HG02852 (cell line): ENCODE measurements at regions not wholly inside any gene's neighbourhood (a gene's known extent, or its start where the extent isn't known, plus 50 kb on each side); places are given as distances from the start of the nearest gene placed in this dataset.
"Not testable (repeated sequence)": the region's sequence is repeated elsewhere in the genome, so short reads cannot be mapped to it uniquely, and the experiment has no call there.

Experiments used
- ATAC-seq: cut with Tn5 transposase; IDR thresholded peaks from one replicate; pipeline ENCODE4 v1.9.1; 2021; ENCODE audit warnings: mild to moderate bottlenecking, moderate library complexity; ENCODE audit not compliant: unreplicated experiment

DNA sequence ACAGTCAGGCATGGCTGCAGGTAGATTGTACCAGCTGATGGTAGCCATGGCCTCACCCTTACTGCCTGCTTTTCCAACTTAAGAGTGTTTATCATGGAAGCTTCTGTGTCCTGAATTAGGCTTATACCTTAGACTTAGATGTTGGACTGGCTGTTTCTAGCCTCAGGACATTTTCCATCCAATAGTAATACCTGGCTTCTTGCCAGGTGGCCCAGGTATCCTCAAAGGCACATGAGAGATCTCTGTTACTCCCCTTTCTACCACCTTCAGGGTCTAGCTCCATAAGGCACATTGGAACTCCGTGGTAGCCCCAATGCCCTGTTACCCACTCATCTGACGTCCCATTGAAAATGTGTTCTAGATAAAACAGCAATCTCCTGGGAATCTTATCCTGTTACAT, 407.5 kb downstream of the SPRY2 start:
- ATAC-seq = no peak

- ATAC-seq = no peak
Observed at GRCh38 chr13:79932556-79932955, 408.4 kb downstream of the SPRY2 start.

GRCh38 chr13:79923973-79924556, 416.9 kb downstream of the SPRY2 start:
- not testable (repeated sequence) for ATAC-seq

- no peak for ATAC-seq
Observed at GRCh38 chr13:79919091-79919490, 421.8 kb downstream of the SPRY2 start.

- ATAC-seq = no peak
Observed at GRCh38 chr13:79918620-79919019, 422.3 kb downstream of the SPRY2 start.

GRCh38 chr13:79917628-79918027, 423.3 kb downstream of the SPRY2 start:
- no peak for ATAC-seq

GRCh38 chr13:79915114-79915811, 425.7 kb downstream of the SPRY2 start:
- ATAC-seq = no peak

DNA sequence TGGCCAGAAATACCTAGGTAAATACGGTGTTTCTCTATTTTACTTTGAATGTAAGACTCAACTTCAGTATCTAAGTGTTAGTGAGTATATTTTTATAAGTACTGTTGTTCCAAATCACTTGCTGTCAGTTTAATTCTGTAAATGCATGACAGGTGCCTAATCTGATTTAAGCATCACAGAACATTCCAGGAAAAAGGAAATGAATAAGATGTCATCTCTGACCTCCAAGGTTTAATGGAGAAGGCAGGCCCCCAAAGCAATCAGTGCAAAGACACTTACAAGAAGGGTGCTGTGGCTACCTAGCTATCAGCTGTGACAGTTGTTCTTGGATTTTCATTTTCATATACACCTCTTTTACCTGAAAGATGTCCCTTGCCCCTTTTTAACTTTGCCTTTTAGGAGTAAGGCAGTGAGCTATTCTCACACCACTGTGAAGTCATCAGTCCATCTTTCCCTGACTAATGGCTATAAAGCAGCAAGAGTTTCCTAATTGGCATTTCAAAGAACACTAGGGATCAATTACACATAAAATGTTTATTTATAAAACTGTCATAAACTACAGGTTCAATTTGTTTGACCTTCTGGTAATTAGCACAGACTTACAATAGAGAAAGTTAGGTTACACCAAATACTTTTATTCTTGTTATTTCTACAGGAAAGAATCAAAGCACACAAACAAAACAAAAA, 427.6 kb downstream of the SPRY2 start:
- no peak for ATAC-seq

DNA sequence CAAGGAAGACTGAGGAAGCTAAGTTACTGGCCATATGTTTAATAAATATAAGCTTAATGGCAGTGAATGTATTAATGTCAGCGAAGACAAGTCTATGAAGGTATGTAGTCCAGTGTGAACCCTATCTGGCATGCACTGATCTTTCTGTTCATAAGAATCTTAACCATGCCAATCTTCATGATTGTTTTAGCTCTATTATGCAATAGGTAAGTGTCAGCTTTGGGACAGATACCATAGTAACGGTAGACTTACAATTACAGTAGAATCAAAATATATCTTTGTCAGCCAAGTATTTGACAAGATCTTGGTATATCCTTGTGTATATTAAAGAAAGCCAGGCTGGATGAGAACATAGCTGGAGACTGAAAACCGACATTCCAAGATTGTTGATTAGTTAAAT, 428.5 kb downstream of the SPRY2 start:
- ATAC-seq = no peak

DNA sequence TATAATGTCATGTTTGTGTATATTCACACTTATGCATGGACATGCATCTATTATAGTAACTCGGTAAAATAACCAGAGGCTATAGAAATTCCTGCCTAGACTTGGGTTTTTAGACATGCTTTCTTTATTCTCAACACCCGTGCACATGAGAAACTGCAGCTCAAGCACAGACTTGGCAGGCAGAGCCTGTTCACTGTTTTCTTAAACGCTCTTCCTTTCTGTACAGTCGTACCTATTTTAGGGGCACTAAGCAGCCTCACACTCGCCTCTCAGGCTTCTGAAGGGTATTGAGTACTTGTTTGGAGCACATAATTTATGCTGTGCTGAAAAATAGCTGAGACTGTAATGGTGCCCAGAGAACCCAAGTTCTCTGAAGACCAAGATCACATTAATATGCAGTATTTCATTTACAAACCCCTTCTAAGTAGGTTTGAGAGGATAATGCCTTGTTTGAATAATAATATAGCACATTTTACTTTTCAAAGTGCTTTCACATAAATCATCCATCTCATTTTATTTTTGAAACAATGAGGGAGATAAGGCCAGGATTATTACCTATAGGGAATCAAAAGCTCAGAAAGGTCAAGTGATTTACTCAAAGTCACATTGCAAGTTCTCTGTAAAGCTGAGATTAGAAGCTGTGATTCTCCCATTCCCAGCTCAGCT, 429.9 kb downstream of the SPRY2 start:
- ATAC-seq = no peak

GRCh38 chr13:79909644-79910043, 428.7 kb downstream of the NDFIP2 start:
- ATAC-seq = no peak

- ATAC-seq = no peak
Observed at GRCh38 chr13:79908381-79908780, 427.4 kb downstream of the NDFIP2 start.

DNA sequence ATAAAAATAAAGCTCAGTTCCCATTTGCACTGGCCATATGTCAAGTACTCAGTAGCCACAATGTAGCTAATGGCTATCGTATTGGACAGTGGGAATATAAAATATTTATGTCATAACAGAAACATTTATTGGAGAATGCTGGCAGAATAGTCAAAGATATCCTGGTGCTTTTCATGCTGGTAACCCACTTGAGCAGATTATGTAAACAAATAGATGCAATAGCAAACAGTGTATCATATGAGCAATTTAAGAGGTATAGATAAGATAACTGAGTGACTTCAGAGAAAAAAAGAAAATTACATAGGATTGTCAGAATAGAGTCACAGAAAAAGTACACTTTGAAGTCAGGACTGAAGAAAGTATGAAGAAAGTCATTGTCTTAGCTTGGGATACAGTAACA, 426.6 kb downstream of the NDFIP2 start:
- no peak for ATAC-seq

- ATAC-seq = no peak
Observed at GRCh38 chr13:79906345-79906744, 425.4 kb downstream of the NDFIP2 start.

- ATAC-seq = no peak
Observed at GRCh38 chr13:79905018-79905417, 424.1 kb downstream of the NDFIP2 start.

DNA sequence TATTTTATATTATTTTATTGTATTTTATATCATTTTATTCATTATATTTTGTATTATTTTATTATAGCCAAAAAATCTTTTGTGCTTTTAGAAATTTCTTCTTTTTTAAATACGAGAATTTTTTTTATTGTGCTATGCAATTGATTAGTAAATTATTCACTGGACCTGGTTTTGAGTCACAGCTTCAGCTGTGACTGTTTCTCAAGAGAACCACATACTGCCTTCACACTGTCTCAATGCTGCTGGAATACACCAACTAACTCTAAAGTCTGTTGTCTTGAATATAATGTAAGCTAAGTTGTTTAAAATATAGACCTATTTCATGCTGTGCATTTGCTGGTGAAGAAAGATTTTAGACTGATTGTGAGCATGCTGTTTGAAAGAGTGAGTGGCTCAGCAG, 423.6 kb downstream of the NDFIP2 start:
- no peak for ATAC-seq

- no peak for ATAC-seq
Observed at GRCh38 chr13:79901336-79901735, 420.4 kb downstream of the NDFIP2 start.

DNA sequence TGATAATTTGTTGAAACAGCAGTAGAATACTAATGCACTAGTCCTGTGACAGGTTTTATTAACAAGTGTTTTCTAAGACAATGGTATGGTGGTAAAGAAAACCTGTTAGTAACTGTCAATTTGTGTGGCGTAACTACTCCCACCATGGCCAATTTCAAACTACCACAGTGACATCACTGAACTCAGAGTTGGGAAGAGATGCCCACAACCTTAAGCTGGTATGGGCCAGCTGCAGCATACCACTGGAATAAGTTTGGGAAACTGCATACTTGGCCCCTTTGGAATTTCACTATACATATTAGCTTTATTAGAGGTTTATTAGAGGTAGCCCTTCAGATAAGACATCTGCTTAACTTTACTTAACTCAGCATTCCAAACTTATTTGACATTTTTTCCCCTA, 419.4 kb downstream of the NDFIP2 start:
- no peak for ATAC-seq

GRCh38 chr13:79898996-79899395, 418.0 kb downstream of the NDFIP2 start:
- ATAC-seq = no peak

GRCh38 chr13:79898202-79898826, 417.4 kb downstream of the NDFIP2 start:
- ATAC-seq = no peak

DNA sequence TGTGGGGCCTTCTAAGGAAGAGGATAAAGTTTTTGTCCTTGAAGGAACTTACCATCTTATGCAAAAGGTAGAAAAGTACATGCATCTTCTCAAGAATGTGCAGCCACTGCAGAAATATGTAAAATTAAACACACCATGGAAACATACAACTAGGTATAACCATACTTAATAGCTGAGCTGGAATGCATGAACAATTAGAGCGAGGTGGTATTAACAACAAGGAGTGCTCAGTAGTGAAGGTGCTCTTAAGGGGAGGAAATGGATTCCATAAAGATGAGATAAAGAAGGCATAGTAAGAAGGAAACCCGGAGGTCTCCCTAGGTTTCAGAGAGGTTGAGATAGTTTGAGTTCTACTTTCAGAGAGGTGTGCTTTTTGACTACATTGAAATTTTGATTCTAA, 415.9 kb downstream of the NDFIP2 start:
- ATAC-seq = no peak
